Adrenal gland (tissue), 5 donors: ENCODE measurements at regions not wholly inside any gene's neighbourhood (a gene's known extent, or its start where the extent isn't known, plus 50 kb on each side); places are given as distances from the start of the nearest gene placed in this dataset.

Experiments used
- POLR2A ChIP-seq, 2 donors: fragments of 450-650 bp; IDR thresholded peaks; one replicate each; pipeline ENCODE4 v1.6.1; 2017; ENCODE audit warnings: antibody characterized with exemption in 2 of 2, mild to moderate bottlenecking in 2 of 2, moderate library complexity in 1 of 2
- TF ChIP-seq, protein P1 (sequence below), 6 experiments: fragments of 450-650 bp in 4 of 6; fragments of 200-600 bp in 2 of 6; sonication (generic) in 1 of 6; IDR thresholded peaks; 1 replicate in 5 of 6; 2 replicates in 1 of 6; pipeline versions ENCODE4 v1.5.1 to v1.8.0; 2016 to 2021; ENCODE audit warnings: antibody characterized with exemption in 6 of 6, mild to moderate bottlenecking in 2 of 6, moderate library complexity in 1 of 6
- donor health status: DM: no; HTN: no; CAD: no.

GRCh38 chr9:85155352-85155751, 485.8 kb downstream of the NTRK2 start:
- TF ChIP-seq, protein P1, sequence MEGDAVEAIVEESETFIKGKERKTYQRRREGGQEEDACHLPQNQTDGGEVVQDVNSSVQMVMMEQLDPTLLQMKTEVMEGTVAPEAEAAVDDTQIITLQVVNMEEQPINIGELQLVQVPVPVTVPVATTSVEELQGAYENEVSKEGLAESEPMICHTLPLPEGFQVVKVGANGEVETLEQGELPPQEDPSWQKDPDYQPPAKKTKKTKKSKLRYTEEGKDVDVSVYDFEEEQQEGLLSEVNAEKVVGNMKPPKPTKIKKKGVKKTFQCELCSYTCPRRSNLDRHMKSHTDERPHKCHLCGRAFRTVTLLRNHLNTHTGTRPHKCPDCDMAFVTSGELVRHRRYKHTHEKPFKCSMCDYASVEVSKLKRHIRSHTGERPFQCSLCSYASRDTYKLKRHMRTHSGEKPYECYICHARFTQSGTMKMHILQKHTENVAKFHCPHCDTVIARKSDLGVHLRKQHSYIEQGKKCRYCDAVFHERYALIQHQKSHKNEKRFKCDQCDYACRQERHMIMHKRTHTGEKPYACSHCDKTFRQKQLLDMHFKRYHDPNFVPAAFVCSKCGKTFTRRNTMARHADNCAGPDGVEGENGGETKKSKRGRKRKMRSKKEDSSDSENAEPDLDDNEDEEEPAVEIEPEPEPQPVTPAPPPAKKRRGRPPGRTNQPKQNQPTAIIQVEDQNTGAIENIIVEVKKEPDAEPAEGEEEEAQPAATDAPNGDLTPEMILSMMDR (IDR thresholded peaks at IDR 0.05) = no peak
- TF ChIP-seq POLR2A (IDR thresholded peaks at IDR 0.05) = no peak
